Testis (tissue), 2 donors: ENCODE measurements at regions not wholly inside any gene's neighbourhood (a gene's known extent, or its start where the extent isn't known, plus 50 kb on each side); places are given as distances from the start of the nearest gene placed in this dataset.

Experiments
- POLR2A ChIP-seq: fragments of 450-650 bp; IDR thresholded peaks from one replicate; pipeline ENCODE4 v1.6.1; 2017; ENCODE audit warnings: antibody characterized with exemption, mild to moderate bottlenecking, moderate library complexity
- TF ChIP-seq, protein P1 (sequence below), 3 experiments: fragments of 450-650 bp in 2 of 3; fragments of 200-600 bp in 1 of 3; sonication (generic) in 1 of 3; IDR thresholded peaks; one replicate each; pipeline ENCODE4 v1.5.1; 2016 to 2019; ENCODE audit warnings: antibody characterized with exemption in 3 of 3, mild to moderate bottlenecking in 2 of 3, moderate library complexity in 1 of 3

DNA sequence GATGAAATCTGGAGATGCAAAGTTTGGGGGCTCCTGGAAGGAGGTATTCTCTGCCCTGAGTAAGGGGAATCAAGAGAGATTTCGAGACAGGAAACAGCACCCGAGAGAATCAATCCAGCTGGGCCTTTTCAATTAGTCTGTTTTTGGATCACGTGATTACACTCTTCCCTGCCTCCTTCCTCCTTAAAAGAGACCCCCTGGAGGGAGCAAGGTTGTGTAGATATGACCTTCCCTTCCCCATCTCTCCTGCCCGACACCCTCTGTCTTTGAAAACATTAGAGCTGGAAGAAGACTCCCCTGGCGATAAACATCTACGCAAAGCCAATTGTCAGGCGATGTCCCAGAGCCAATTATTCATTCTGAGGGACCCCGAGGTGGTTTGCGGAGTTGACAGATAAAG, 407.9 kb downstream of the MIAT start:
- TF ChIP-seq, protein P1, sequence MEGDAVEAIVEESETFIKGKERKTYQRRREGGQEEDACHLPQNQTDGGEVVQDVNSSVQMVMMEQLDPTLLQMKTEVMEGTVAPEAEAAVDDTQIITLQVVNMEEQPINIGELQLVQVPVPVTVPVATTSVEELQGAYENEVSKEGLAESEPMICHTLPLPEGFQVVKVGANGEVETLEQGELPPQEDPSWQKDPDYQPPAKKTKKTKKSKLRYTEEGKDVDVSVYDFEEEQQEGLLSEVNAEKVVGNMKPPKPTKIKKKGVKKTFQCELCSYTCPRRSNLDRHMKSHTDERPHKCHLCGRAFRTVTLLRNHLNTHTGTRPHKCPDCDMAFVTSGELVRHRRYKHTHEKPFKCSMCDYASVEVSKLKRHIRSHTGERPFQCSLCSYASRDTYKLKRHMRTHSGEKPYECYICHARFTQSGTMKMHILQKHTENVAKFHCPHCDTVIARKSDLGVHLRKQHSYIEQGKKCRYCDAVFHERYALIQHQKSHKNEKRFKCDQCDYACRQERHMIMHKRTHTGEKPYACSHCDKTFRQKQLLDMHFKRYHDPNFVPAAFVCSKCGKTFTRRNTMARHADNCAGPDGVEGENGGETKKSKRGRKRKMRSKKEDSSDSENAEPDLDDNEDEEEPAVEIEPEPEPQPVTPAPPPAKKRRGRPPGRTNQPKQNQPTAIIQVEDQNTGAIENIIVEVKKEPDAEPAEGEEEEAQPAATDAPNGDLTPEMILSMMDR (IDR thresholded peaks at IDR 0.05) = no peak
- TF ChIP-seq POLR2A = no peak
